GM21723 (cell line): ENCODE measurements at regions not wholly inside any gene's neighbourhood (a gene's known extent, or its start where the extent isn't known, plus 50 kb on each side); places are given as distances from the start of the nearest gene placed in this dataset.
"Not testable (repeated sequence)": the region's sequence is repeated elsewhere in the genome, so short reads cannot be mapped to it uniquely, and the experiment has no call there.

Experiments used
- ATAC-seq: cut with Tn5 transposase; IDR thresholded peaks from one replicate; pipeline ENCODE4 v1.9.1; 2021; ENCODE audit warnings: mild to moderate bottlenecking, moderate library complexity; ENCODE audit not compliant: unreplicated experiment

DNA sequence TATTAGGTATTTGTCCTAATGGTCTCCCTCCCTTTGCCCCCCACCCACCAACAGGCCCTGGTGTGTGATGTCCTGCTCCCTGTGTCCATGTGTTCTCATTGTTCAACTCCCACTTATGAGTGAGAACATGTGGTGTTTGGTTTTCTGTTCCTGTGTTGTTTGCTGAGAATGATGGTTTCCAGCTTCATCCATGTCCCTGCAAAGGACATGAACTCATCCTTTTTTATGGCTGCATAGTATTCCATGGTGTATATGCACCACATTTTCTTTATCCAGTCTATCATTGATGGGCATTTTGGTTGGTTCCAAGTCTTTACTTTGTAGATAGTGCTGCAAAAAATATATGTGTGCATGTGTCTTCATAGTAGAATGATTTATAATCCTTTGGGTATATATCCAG lies 81.4 kb upstream of the ZNF536 start:
- not testable (repeated sequence) for ATAC-seq

DNA sequence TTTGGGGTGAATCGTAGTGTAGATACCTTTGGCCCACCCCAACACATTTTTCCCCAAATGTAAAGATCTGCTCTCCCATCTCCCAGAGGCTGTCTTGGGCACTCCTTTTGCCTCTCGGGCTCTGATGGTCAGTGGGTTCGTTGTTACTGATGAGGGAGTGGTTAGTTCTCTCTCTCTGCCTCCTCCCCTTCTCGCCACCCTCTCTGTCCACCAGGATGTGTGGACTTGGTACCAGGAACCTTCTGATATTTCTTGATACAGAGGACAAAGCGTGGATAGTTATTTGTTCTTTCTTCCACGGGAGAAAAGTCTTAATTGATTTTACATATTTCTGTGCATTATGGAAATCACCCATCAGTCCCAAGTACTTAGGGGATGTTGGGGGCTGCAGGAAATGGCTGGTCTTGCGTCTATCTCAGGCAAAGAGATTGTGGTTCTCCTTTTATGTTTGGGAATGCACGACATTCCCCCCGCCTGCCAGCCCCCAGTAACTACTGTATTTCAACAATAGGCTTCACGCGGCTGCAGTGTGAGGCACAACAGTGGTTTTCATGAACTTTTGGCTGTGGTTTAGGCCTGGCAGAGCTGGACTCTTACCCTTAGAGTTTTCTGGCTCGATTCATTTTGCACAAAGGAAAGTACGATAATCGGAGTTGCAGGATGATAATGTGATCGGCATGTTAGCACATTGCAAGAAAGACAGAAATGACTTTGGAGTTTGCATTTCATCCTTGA lies 79.0 kb upstream of the ZNF536 start:
- no peak for ATAC-seq

DNA sequence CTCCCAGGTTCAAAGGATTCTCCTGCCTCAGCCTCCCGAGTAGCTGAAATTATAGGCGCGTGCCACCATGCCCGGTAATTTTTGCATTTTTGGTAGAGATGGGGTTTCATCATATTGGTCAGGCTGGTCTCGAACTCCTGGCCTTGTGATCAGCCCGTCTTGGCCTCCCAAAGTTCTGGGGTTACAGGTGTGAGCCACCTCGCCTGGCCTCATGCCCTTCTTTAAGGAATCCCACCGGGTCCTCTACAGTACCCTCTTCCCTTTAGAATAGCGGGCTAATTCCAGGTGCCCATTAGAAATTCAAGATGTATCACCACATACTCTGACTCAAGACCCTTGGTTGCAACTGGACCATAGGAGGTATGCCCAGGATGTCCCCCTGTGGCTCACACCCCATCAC lies 74.2 kb upstream of the ZNF536 start:
- no peak for ATAC-seq

DNA sequence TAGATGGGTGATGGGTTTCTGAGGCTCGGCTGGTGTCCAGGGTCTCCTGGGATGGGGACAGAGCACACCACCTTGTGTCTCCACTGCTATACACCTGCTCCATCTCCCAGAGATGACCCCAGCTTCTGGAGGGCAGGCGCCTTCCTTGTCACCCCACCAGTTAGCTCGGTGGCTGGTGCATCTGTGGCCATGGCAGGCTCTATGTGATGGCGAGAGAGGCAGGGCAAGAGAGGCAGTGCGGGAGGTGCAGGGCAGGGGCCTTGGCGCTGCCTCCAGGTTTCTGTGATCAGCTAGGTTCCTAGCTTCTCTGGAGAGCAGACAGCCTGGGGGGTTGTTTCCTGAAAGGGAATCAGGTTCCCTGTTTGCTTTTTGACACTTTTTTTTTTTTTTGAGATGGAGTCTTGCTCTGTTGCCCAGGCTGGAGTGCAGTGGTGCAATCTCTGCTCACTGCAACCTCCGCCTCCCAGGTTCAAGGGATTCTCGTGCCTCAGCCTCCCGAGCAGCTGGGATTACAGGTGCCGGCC lies 69.0 kb upstream of the ZNF536 start:
- ATAC-seq = no peak

DNA sequence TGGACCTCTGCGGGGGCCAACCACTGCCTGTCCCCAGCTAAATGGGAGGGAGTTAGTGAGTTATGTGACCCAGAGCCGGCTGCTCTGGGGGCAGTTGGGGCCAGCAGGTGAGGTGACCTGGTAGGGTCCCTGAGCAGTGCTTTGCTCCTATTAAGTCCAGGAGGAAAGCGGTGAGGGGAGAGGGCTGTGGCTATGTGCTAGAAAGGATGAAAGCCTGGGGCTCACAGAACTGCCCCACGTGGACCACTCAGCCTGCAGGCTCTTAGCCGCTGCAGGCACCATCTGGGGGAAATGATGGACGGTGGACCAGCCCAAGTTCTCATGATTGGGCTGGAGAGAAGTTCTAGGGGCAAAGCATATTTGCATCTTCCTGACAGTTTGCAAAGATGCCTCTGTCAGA lies 67.6 kb upstream of the ZNF536 start:
- no peak for ATAC-seq

- no peak for ATAC-seq
Observed at GRCh38 chr19:30305346-30306060, 66.7 kb upstream of the ZNF536 start.

DNA sequence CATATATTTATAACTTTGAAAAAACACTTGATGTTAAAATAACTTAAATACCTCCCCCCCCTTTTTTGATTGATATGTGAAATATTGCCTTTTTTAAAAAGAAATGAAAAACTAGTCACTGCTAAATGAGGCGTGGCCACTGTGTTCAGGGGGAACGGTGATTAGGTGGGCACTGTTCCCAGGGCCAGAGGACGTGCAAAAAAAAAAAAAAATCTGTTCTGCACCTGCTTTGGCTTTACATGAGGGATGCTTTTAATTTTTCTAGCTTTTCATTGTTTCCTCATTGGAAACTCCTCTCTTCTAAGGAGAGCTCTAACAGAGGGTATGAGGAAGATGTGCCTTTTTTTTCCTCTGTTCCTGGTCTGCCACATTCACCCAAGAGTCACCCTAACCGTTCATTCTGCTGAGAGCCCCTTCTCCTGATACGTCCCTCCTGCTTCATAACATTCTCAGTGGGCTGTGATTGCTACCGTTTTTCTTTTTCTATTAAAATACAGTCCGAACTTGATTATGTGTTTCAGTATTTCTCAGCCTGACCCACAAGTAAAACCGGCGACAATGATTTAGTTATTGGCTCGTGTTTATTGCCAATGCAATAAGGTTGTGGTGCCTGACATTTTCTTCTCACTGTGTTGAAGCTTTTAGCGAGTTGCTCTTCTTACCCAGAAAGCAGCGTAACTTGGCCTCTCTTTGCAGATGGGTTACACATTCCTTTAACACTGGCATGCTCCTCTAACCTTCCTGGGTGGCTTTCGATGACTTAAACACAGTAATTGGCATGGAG lies 64.8 kb upstream of the ZNF536 start:
- no peak for ATAC-seq

DNA sequence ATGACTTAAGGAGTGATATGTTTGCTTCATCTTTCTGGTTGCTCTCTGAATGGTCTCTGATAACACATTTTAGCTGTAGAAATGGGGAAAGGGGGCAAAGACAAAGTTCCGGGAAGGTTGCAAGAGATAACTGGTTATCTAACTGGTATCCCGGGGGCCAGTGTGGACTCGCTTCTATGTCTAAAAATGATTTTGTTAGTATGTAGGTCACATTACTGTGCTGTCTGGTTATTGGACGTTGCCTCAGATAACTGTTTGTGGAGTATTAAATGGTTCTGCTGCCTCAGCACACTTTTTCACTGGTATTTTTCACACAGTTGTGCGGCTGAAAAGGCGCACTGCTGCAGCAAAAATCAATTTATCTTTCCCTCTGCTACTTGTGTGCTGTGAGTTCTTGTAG lies 63.0 kb upstream of the ZNF536 start:
- no peak for ATAC-seq

GRCh38 chr19:30309905-30310601 lies 62.1 kb upstream of the ZNF536 start:
- ATAC-seq = no peak

DNA sequence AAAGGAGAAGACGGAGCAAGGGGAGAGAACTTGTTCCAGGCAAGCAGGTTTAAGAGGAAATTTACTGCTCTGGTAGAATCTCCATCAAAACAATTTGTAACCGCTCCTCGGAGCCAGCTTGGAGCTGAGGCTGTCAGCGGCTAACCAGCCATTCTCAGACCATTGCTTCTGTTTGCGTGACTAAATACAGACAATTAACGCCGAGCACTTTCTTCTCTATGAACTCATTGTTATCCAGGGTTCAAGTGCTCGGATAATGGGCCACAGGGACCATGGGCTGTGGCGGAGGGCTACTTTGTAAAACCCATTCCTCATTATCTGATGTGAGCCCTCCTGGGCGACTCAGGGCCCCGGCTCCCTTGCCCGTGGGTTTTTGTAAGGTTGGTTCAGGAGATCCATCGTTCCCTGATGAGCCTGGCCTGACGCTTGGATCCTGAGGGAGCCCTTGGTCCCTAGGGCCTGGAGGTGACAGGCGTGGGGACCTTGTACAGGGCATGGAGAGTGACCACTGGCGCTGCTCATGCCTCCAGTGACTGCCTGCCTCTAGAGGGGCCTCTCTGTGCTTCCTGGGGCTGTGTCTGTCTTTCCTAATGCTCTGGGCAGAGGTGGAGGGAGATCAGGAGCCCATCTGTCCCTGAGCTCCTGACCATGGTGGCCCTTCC lies 61.5 kb upstream of the ZNF536 start:
- ATAC-seq = no peak

DNA sequence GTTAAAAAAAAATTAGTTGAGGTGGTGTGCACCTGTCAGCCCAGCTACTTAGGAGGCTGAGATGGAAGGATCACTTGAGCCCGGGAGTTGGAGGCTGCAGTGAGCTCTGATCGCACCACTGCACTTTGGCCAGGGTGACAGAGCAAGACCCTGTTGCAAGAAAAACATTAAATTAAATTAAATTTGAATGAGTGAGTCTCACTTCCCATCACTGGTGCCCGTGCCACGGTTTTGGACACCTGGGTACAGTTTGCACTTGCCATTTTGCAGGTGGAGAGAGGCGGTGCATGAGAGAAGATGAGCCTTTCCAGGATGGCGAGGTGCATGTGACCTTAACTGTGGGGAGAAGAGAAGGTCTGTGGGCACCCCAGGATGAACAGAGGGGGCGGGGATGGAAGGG lies 60.3 kb upstream of the ZNF536 start:
- no peak for ATAC-seq

DNA sequence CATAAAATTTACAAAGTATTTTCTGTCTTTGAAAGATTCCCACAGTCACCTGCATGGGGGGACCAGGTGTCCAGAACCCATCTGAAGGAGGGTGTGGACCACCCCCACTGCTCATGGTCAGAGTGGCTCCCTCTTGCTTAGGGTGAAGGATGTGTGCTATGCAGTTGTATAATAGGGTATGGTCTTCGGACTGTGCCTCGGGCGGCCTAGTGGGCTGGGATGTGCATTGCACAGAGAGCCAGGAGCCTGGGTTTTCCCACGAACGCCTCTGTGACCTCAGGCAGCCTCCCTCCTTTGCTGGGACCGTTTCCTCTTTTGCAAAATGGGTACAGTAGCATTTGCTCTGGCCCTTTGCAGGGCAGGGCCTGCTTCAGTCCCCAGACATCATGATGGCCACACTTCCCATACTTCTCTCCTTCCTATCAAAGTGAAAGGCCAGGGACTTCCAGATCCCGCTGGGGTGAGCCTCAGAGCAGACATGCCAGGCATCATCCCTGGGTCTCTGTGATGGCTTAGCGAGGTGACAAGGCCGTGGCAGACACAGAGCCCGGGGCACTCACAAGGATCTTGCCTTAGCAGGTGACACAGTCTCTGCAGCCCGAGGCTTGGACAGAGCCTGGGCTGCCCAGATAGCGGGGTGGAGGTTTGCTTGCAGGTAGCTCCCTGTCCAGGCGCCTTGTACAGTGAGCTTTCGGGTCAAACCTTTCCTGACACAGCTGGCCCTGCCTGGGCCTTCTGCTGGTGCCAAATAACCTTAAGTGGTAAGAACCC lies 59.4 kb upstream of the ZNF536 start:
- ATAC-seq = no peak

DNA sequence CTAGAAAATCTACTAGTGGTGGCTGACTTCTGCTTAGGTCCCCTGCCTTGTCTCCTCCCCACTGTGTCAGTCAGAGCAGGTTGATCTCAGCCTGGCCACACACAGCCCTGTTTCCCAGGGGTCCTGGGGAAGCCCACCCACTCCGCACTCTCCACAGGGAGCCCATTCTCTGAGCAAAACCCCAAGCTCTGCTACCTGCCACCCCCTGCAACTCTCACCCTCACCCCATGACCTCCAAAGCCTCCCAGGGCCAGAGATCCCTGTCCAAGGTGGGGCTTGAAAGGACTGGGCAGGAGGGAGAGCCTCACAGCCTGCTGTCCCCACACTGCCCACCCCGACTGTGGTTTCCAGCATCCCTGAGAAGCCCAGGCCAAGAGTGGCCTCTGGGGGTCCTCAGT lies 58.8 kb upstream of the ZNF536 start:
- ATAC-seq = no peak

DNA sequence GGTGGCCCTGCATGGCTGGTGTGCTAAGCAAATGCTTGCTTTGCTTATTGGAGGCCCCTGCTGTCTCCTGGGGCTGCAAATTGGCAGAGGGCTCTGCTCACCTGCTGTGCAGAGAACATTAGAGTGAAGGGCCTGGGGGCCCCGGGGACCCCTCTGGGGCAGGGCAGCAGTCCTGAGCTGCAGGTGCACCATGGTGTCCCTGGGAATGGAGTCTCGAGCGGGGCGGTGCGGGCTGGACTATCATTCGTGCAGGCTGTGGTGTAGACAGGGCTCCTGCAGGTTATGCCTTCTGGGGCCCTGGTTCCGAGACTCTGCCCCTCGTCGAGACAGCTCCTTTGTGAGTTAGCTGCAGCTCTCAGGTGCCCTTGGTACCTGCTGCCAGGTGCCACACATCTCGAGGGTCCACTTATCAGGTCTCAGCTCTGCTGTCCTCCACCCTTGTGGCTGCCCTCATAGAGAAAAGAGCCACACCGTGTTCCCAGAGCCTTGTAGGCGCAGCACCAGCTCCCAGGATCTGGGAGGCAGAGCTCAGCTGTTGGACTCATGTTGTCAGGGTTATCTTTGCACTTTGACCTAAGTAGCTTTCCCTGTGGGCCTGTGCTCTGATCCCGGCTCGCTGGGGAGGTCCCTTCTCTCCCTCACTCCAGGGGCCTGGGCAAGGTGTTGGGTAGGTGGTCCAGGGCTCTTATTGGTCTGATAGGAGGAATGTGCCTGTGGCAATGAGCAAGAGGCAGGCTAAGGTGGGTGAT lies 58.0 kb upstream of the ZNF536 start:
- no peak for ATAC-seq

DNA sequence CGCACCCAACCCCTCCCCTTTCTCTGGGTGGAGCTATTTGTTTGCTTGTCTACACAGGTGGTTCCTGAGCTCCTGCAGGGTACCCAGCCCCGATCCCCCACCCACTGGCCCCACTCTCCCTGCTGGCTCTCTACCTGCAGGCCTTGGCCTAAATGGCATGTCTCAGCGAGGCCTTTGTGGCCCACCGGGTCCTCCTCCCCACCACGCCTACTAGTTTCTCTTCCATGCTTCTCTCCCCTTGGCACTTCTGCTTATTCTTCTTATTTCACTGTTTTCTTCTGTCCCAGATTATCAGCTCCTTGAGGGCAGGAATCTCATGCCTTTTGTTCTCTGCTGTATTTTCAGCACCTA lies 57.4 kb upstream of the ZNF536 start:
- no peak for ATAC-seq

DNA sequence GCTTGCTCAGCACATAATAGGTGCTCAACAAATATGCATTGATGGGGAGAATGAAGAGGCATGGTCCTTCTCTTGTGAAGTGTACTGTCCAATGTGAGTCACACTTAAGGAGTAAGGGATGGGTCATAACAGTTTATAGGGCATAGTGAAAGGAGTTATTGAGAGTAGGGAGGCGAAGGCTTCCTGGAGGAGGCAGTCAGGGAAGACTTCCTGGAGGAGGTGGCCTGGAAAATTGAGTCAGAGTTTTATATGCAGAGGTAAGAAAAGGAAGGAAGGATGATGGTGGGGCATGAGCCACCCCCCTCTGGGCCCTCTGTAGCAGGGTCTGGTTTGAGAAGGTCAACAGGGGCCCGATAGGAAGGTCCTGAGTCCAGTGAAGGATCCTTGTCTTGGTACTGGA lies 57.0 kb upstream of the ZNF536 start:
- no peak for ATAC-seq

DNA sequence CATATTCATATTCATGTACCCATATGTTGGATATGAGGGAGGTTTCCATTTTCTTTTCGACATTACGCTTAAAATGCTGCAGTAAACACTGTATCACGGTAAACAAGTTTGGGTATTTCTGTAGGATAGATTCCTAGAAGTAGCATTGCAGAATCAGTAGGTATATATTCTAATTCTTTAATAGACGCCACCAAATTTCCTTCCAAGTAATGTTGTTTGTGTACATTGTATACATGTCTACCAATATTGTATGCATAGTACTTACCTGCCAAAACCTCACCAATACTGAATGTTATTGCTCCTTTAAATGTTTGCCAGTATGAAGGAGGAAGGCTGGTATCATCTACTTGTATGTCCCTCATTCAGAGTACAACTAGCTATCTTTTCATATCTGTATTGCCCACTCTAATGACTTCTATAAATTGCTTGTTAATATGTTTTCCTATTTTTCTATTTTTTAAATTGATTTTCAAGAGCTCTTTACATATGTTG lies 56.1 kb upstream of the ZNF536 start:
- ATAC-seq = no peak

- no peak for ATAC-seq
Observed at GRCh38 chr19:30316560-30317106, 55.6 kb upstream of the ZNF536 start.

GRCh38 chr19:30317403-30317802 lies 54.8 kb upstream of the ZNF536 start:
- ATAC-seq = no peak
